Breast epithelium (tissue), 3 donors: ENCODE measurements at regions not wholly inside any gene's neighbourhood (a gene's known extent, or its start where the extent isn't known, plus 50 kb on each side); places are given as distances from the start of the nearest gene placed in this dataset.

Experiments used
- CTCF ChIP-seq, 3 donors: fragments of 450-650 bp; IDR thresholded peaks; one replicate each; pipeline ENCODE4 v1.5.1; 2016 to 2017; ENCODE audit warnings: antibody characterized with exemption in 3 of 3, mild to moderate bottlenecking in 3 of 3, moderate library complexity in 3 of 3
- POLR2A ChIP-seq: fragments of 450-650 bp; IDR thresholded peaks from one replicate; pipeline ENCODE4 v1.6.1; 2016; ENCODE audit warnings: antibody characterized with exemption, mild to moderate bottlenecking, moderate library complexity
- POLR2AphosphoS5 ChIP-seq, 3 donors: sonication (generic); formaldehyde crosslinking; IDR thresholded peaks; one replicate each; pipeline ENCODE4 v1.6.1; 2017; ENCODE audit warnings: antibody characterized with exemption in 3 of 3

GRCh38 chr20:60728705-60729104, 523.4 kb upstream of the CDH4 start:
- no peak for TF ChIP-seq CTCF (IDR thresholded peaks at IDR 0.05)
- TF ChIP-seq POLR2AphosphoS5 (IDR thresholded peaks at IDR 0.05): no peak
- no peak for TF ChIP-seq POLR2A
